Renal cortical epithelial cell (primary cell): ENCODE measurements at regions not wholly inside any gene's neighbourhood (a gene's known extent, or its start where the extent isn't known, plus 50 kb on each side); places are given as distances from the start of the nearest gene placed in this dataset.
A peak's percentile ranks its signal among the peaks of the same experiment; 100 is the strongest.
"Not testable (repeated sequence)": the region's sequence is repeated elsewhere in the genome, so short reads cannot be mapped to it uniquely, and the experiment has no call there.

Experiments used
- DNase-seq: peaks from one replicate; pipeline ENCODE4 v3.0.0-alpha.2; 2011; ENCODE audit warnings: low read depth

DNA sequence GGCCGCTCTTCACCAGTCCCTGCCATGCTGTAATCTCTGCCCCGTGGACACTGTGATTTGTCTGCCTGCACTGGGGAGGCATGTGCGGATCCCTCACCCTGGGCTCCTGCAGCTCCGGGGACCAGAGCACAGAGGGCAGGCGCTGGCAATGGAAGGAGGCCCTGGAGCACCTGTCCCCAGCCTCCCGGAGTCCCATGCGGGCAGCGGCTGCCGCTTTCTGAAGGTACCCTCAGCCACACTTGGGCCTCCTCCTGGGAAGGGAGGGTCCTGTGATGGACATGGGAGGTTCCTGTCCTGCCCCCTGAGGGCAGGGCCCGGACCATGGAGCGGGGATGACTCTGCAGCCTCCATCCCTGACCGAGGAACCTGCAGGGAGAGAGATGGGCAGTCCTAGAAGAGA, 297.4 kb upstream of the SFSWAP start:
- DNase-seq: no peak

DNA sequence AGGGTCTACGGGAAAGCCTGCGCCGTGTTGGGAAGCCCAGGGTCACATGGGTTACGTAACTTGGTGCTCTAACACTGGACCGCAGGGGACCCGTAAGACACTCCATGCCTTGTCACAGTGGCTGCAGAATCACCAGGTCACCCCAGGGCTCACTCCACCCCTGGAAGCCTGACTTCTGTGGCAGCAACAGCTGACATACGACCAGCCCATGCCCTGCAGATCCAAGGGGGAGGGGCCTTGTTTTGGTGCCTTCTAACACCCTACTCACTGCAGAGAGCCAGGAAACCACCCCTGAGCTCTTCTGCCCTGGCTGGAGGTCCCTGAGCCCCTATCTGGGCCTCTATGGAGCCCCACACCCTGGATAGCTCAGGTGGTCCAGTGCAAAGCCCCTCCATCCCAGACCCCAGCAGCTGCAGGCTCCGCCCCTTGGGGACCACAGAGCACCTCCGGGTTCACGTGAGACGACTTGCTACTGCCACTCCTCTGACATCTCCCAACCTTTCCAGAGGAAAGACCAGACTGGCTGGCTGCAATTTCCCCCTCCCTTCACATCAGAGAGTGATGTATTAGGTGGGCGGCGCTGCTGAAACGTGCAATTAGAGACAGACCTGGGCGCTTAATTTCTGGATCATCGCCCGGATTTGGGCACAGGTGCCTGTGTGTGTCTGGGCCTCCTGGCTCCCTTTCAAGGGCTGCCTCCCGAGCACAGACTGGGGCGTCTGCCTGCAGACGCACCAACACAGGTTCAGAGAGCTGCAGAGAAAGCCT, 296.6 kb upstream of the SFSWAP start:
- DNase-seq: not testable (repeated sequence)

DNA sequence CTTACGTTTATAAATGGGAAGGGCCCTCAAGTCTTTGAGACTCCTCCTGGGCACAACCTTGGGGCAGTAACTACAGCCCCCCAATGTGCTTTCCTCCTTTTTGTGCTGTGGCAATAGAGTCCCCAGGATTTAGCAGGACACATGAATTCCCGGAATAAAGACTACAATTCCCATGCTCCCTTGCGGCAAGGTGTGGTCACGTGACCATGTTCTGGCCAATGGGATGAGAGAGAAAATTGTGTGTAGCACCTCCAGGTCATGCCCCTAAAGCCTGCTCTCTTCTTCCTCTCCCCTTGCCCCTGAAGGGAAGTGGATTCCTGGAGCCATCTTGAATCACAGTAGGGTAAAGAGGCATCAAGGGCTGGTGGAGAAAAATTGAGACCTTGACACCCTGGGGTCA, 295.1 kb upstream of the SFSWAP start:
- no peak for DNase-seq

DNA sequence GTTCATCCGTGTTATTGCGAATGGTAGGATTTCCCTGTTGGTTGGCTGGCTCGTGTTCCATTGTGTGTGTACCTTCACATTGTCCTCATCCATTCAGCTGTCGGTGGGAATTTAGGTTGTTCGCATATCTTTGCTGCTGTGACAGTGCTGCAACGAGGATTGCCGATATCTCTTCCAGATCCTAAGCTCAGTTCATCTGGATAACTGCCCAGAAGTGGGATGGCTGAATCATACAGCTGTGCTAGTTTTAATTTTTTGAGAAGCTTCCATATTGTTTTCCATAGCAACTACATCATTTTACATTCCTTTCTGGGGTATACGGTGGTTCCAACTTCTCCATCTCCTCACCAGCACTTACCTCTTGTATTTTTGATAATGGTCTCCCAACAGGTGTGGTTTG, 292.8 kb upstream of the SFSWAP start:
- no peak for DNase-seq

DNA sequence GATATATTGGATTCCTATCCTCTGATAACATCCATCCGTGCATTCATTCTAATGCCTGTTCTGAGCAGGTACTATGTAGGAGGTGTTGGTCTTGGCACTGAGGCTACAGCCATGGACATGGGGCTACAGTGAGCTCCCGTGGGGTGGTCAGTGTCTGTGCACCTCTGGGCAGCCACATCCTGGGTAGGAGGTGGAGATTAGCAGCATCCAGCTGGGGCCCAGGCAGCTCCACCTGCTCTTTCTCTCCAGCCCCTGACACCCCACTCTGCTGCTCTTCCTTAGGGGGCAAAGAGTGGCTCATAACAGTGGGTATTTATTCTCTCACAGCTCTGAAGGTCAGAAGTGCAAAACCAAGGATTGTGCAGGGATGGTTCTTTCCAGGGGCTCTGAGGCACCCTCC, 292.0 kb upstream of the SFSWAP start:
- DNase-seq: no peak

DNA sequence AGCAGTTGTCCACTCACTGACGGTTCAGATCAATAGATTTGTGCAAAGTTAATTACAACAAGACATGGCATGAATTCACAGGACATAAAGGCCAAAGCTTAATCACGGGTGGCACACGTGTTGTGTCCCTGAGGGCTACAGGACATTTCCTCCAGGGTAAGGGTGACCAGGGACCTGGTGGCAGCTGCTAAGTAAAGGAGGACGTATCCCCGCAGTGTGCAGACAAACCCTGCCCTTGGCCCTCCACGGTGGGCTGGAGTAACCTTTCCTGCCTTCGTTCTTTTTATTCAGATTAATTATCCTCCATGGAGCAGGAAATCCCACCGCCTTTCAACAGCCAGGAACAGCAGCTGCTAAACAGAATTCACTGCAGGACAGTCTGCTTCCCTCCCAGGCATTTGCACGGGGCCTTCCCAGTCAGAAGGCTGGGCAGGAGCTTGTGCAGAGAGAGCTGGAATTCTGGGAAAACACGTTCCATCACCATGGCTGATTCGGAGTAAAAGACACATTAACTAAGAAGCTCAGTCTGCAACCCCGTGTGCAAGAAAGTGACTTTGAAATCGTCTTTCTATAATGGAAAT, 289.9 kb upstream of the SFSWAP start:
- no peak for DNase-seq

DNA sequence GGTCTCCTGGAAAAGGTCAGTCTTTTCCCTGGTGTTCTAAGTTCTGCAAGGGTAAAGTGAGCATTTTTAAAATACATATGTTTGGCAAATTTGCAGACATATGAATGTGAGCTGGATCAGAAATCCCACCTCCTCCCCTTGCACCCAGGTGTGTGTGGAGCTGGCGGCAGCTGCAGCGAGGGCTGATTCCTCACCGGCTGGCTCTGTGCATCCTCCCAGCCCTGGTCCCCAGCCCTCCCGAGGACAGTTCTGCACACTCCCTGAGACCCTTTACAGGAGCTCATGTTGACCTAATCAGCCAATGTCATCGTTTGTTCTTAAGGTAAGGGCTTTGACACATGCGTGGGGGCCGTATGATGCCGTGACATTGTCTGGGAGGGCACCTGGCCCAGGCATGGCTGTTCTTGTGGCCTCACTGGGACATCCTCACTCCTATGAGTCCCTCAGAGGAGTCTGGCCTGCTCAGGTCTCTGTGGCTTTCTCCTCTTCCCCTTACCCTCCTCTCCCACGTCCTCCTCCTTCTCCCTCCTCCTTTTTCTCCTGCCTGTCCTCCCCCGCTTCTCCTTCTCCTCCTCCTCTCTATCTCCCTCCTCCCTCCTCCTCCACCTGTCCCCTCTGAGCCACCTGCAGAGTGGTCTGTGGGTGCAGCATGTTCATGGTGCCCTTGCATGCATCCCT, 289.2 kb upstream of the SFSWAP start:
- DNase-seq: no peak

DNA sequence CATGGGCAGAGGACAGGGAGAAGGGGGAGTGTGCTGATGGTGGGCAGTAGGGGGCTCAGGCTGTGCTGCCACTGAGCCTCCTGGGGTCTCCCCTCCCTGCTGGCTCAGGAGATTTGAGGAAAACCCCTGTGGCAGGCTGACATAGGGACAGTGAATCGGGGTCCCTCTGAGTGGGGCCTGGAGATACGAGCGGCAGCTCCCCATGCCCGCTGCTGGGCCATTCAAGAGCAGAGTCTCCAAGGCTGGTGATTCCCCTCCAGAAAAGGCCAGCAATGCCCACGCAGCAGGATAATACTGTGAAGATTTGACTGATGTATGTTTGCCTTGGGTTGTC, 288.7 kb upstream of the SFSWAP start:
- DNase-seq: no peak

DNA sequence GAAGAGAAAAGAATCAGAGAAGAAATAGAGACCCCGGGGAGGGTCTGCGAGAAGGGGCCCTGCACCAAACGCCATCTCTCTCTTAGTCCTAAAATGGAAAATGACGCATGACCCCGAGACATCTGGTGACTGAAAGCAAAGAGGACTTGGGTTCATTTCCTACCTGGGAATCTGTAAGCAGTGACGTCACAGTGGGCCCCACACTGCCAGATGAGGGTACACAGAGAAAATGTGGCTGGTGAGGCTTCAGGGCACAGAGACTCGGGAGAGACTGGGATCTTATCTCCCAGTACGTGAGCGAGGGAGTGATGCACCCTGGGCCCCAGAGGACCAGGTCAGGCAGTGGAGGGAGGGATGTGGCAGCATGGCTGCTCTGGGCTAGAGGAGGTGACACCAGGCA, 288.1 kb upstream of the SFSWAP start:
- no peak for DNase-seq

DNA sequence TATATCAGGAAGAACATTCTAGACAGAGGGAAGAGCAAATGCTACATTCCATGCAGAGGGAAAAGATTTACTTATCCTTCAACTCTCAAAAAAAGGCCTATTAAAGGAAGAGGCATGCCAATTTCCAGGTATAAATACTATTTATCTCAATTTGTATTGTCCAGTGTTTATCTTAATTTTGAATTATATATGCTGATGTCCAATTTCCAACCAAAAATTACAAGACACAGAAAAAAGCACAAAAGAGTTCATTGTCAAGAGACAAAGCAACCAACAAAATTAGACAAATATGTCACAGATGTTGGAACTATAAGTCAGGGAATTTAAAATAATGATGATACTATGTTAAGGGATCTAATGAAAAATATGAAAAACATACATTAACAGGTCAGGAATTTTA, 286.6 kb upstream of the SFSWAP start:
- DNase-seq: no peak

DNA sequence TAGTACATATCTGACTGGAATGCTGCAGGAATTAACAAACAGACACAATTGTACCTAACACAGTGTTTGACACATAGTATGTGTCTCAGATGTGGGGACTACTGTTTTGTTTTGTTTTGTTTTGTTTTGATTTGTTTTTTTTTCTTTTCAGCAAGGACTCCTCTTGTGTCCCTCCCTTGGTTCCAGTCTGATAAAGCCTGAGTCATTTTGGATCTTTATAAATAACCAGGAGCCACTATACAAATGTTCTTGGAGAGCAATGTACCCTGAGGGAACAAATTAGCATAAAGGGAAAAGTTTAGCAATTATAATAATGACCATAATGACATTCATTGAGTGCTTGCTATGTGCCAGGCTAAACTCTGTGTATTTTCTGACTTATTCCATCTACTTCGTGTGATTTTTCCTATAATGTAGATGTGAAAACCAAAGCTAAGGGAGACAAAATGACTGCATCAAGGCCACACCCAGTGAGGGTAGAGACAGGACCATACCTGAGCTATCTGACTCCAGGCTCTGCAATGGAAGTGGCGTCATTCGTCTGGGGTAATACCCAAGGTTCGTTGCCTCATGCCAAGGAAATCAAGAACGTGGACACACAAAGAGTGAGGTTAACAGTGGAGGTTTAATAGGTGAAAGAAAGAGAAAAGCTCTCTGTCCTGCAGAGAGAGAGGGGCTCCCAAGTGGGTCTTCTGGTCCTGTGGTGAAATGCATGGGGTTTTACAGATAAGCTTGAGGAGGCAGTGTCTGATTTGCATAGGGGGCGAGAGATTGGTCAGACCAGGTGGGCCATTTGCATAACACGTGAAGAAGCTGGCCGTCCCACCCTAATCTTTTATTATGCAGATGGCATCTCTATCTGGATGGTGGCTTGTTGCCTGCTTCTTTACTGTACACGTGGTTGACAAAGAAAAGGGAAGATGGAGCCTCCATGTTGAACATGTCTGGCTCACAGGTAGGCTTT, 285.5 kb upstream of the SFSWAP start:
- peak; percentile 11 for DNase-seq

DNA sequence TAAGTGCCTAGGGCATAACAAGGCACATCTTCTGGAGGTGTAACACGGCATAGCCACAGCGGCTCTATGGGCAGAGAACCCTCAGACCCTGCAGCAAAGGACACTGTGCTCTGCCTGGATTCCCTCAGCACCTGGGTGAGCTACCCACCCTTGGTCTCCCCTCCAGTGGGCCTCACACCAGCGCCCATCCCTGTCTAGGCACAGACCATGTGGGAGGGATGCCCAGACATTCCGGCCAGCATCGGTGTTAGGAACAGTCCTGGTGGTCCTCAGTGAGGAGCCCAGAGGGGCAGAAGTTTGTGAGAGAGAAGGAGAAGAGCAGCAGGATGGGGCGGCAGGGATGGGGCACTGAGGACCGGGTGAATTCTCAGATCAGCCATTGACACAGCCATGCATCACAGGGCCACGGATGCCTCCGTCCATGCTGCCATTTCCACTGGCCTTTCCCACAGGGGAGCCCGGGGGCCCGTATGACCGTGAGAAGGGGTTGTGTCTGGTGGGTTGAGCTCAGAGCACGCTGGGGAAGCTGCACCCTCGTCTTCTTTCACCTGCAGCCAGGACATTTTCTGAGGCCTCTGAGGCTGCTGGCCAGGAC, 282.7 kb upstream of the SFSWAP start:
- no peak for DNase-seq

DNA sequence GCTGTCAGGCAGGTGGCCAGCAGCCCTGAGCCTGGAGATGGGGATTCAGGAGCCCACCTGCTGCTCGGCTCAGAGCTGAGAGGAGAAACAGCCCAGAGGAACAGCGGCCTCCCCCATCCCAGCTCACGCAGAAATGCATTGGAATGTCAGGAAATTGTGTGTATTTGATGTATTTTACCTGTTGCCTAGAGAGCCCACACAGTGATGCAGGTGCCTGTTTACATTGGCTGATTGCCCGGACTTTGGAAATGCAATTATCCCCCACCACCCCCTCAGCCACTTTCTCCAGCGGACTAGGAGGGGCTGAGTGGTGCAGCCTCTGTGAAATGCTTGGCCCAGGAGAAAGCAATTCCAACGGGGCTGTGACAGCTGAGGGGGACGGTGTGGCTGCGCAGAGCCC, 281.7 kb upstream of the SFSWAP start:
- not testable (repeated sequence) for DNase-seq

DNA sequence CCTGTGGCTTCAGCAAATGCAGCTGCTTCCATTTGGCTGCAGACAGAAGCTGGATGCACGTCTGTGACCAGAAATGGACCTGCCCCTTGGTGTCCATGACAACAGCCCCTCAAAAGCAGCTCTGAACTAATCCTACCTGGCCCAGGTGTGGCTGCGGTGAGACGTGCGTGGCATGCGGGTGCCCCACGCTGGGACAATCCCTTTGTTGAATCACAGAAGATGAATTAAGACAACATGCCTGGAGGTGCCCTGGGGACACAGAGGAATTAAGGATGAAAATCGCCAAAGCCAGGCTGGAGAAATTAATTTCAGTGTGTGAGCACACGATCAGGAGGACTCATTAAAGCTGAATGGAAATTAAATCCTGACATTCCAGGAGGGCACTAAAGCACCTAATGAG, 281.2 kb upstream of the SFSWAP start:
- DNase-seq: not testable (repeated sequence)

DNA sequence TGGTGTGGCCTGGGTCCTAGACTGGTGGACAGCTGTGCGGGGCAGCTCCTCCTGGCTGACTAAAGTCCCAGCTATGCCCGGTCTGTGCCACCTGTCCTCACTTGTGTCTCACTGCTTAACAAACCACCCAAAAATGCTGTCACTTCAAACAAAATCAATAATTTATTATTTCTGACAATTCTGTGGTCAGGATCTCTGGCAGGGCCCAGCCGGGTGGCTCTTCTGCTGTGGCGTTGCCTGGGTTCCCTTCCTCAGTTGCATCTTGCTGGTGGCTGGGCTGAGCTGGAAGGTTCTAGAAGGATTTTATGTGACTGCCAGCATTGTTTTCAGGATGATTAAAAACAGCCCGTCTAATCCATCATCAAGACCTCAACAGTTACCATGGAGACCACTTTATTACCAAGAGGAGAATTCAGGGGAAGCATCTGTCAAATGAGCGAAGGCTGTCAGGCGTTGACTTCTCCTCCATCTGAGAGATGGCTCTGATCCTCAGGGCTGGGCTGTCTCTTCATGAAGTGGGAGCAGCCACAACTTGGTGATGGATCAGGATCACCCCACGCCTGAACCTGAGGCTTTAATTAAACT, 280.6 kb upstream of the SFSWAP start:
- DNase-seq: no peak

DNA sequence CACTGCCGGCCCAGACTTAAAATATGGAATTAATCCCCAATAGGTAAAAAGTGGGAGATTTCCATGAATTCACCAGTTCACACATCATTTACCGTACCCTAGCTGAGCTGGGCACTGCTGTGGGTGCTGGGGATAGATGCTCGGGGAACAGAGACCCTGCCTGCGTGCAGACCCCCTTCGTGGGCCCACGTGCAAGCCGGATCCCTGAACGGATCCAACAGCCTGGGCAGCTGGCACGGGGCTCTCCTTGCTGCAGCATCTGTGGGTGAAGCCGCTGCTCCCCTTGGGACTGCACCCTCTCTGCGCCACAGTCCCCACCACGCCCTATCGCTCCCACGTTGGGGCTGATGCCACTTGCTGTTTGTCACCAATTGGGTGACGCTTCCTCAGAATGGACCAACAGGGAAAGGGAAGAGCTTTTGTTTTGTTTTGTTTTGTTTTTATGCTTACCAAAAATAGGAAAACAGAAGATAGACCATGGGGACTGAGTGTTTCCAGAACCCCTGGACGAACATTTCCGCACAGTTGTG, 279.7 kb upstream of the SFSWAP start:
- DNase-seq: not testable (repeated sequence)

DNA sequence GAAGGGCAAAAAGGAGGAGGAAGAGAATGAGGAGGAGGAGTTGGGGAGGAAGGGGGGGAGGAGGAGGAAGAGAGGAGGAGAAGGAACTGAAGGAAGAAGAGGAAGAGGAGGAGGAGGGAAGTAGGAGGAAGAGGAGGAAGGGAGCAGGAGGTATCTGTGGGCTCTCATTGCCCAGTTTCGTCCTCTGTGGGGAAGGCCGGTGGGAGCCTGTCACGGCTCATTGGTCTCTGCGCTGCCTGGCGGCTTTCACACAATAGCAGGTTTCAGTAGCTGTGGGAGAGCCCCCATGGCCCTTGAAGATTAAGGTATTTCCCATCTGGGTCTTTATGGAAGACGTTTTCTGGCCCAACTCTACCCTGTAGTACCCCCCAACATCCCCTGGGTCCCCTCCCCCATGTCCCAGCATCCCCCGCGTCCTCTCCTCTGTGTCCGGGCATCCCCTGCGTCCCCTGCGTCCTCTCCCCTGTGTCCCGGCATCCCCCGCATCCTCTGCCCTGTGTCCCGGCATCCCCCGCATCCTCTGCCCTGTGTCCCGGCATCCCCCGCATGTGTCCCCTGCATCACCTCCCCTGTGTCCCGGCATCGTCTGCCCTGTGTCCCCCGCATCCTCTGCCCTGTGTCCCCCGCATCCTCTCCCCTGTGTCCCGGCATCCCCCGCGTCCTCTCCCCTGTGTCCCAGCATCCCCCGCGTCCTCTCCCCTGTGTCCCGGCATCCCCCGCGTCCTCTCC, 278.2 kb upstream of the SFSWAP start:
- no peak for DNase-seq

DNA sequence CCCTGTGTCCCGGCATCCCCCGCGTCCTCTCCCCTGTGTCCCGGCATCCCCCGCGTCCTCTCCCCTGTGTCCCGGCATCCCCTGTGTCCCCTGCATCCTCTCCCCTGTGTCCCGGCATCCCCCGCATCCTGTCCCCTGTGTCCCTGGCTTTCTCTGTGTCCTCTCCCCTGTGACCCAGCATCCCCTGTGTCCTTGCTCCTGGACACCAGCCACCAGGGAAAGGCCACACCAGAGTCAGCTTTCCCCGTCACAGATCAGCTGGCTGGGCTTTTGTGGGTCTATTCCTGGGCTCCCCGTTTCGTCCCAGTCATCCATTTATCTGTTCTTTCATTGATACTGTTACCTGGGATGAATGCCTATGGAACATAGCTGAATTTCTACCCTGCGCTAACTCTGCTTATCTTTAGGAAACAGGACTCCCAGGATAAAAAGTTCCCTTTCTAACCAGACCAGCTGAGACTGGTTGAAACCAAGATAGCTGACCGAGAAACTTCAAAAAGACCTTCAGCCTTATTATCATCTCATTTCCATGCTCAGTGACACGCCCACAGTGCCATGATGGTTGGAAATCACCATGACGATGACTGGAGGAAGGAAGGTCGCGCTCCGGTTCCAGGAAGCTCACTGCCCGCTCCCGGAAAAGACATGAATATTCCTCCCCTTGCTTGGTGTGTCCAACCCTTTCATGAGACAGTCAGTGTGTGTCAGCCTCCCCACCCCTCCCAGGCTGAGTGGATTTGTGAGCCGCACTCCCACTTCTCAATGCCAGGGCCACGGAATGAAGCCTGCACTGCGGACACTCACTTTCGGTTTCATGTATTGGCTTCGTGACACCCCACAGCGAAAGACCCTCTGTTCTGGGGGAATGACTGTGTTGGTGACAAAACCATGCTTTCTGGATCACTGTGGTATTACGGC, 276.4 kb upstream of the SFSWAP start:
- no peak for DNase-seq

DNA sequence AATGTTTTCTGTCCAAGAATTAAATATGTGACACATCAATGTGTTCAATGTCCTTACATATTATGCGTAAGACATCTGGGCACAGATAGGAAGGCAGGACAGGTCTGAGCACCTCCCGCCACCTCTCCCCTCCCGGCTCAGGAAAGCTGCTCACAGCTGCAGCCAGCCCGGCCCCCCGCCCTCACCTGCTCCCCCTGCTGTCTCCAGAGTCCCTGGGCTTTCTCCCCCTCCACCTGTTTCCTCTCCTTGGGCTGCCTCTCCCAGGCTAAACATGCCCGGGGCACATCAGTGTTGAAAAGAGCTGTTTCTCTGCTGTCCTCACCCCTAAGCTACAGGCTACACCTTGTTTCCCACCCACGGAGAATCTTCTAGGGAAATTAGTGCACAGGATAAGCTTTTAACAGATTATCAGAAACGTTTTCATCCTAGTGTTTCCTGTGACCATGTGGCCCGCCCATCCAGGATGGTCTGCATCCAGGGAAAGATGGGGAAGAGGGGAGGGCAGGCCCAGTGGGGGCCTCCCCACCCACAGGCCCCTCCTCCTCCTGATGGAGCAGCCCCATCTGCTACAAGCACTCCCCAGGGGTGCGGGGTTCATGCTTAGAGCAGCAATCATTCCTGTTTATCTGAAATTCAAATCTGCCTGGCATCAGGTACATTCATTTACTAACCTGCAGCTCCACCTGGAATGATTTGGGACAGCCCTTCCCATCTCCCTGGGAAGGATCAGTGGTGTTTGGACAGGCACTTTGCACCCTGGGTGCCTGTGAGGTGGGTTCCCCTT, 273.8 kb upstream of the SFSWAP start:
- DNase-seq: no peak
